SK-N-SH (cell line): ENCODE measurements at regions not wholly inside any gene's neighbourhood (a gene's known extent, or its start where the extent isn't known, plus 50 kb on each side); places are given as distances from the start of the nearest gene placed in this dataset.

Experiments used
- CTCF ChIA-PET: fragments of 300-600, 350-600 bp; formaldehyde crosslinking; extraction: SDS; loops from one replicate; lab custom pipeline; 2021; lab: Yijun Ruan, JAX
- POLR2A ChIA-PET: fragments of 350-600 bp; sonication (Branson Sonifier 250); formaldehyde crosslinking; extraction: SDS; loops from one replicate; lab custom pipeline; 2020; ENCODE audit warnings: antibody characterized with exemption, inconsistent platforms; lab: Yijun Ruan, JAX
- DNase-seq: peaks from one replicate; pipeline ENCODE4 v3.0.0; 2012
- H2AFZ ChIP-seq: fragments of 200-600 bp; sonication (generic); 2 replicates; pipeline ENCODE4 v1.8.1; 2016; ENCODE audit warnings: antibody characterized with exemption, mild to moderate bottlenecking, low read depth
- H3F3A ChIP-seq: fragments of 200-600 bp; sonication (generic); replicated peaks from 2 replicates; pipeline ENCODE3; 2016; ENCODE audit warnings: antibody characterized with exemption, mild to moderate bottlenecking; ENCODE audit not compliant: insufficient read depth
- H3K27ac ChIP-seq, 2 experiments: fragments of 200-500 bp in 1 of 2; fragments of 200-600 bp in 1 of 2; sonication (Bioruptor generic) in 1 of 2; sonication (generic), shearing (Covaris generic) in 1 of 2; 2 replicates each; pipeline versions ENCODE4 v1.5.1 to v1.6.1; 2014 to 2016; ENCODE audit warnings: low read depth in 2 of 2, inconsistent platforms in 1 of 2, low read length in 1 of 2, mild to moderate bottlenecking in 1 of 2, mixed read lengths in 1 of 2
- H3K27me3 ChIP-seq: fragments of 200-600 bp; sonication (generic), shearing (Covaris generic); 2 replicates; pipeline ENCODE4 v1.6.1; 2016; ENCODE audit warnings: mixed run types; ENCODE audit not compliant: insufficient read depth
- H3K36me3 ChIP-seq, 2 experiments: fragments of 200-500 bp in 1 of 2; fragments of 200-600 bp in 1 of 2; sonication (Bioruptor generic) in 1 of 2; sonication (generic) in 1 of 2; replicated peaks in 1 of 2; 2 replicates each; pipeline versions ENCODE3 to v1.5.1; 2014 to 2016; ENCODE audit warnings: low read length in 1 of 2, mild to moderate bottlenecking in 1 of 2; ENCODE audit not compliant: insufficient read depth in 2 of 2, control insufficient read depth in 1 of 2
- H3K4me1 ChIP-seq, 2 experiments: fragments of 200-500 bp in 1 of 2; fragments of 200-600 bp in 1 of 2; sonication (Bioruptor generic) in 1 of 2; sonication (generic), shearing (Covaris generic) in 1 of 2; 2 replicates each; pipeline versions ENCODE4 v1.5.1 to v1.6.1; 2014 to 2016; ENCODE audit warnings: low read depth in 1 of 2, low read length in 1 of 2, mixed run types in 1 of 2; ENCODE audit not compliant: insufficient read depth in 2 of 2, control insufficient read depth in 1 of 2
- H3K4me2 ChIP-seq: fragments of 200-600 bp; sonication (generic), shearing (Covaris generic); 2 replicates; pipeline ENCODE4 v1.6.1; 2017; ENCODE audit warnings: mixed run types
- H3K4me3 ChIP-seq, 2 experiments: fragments of 200-500 bp in 1 of 2; fragments of 200-600 bp in 1 of 2; sonication (Bioruptor generic) in 1 of 2; sonication (generic), shearing (Covaris generic) in 1 of 2; 2 replicates each; pipeline versions ENCODE4 v1.5.1 to v1.8.1; 2014 to 2016; ENCODE audit warnings: low read depth in 2 of 2, inconsistent platforms in 1 of 2, low read length in 1 of 2, mild to moderate bottlenecking in 1 of 2, mixed read lengths in 1 of 2, moderate library complexity in 1 of 2
- H3K79me2 ChIP-seq: fragments of 200-600 bp; sonication (generic); 2 replicates; pipeline ENCODE4 v1.8.1; 2017; ENCODE audit warnings: mild to moderate bottlenecking; ENCODE audit not compliant: insufficient read depth
- H3K9ac ChIP-seq: fragments of 200-600 bp; sonication (generic); 2 replicates; pipeline ENCODE4 v1.6.1; 2017; ENCODE audit warnings: mixed run types
- H3K9me2 ChIP-seq: fragments of 200-600 bp; sonication (generic); 2 replicates; pipeline ENCODE4 v1.6.1; 2017; ENCODE audit warnings: mixed run types
- H3K9me3 ChIP-seq: fragments of 200-600 bp; sonication (generic); 2 replicates; pipeline ENCODE4 v1.6.1; 2017; ENCODE audit warnings: mixed run types, mild to moderate bottlenecking, moderate library complexity
- H4K20me1 ChIP-seq: fragments of 200-600 bp; sonication (generic); 2 replicates; pipeline ENCODE4 v1.6.1; 2017; ENCODE audit warnings: mild to moderate bottlenecking, mixed run types; ENCODE audit not compliant: insufficient read depth
- CHD2 ChIP-seq: fragments of 150-350 bp; IDR thresholded peaks from 2 replicates; pipeline ENCODE4 v1.6.1; 2018; ENCODE audit warnings: low read length; ENCODE audit not compliant: partially characterized antibody
- ELF1 ChIP-seq: IDR thresholded peaks from 2 replicates; pipeline ENCODE4 v1.4.0; 2012
- EP300 ChIP-seq, 2 experiments: IDR thresholded peaks; 2 replicates each; pipeline versions ENCODE4 v1.4.0 to v1.6.1; 2012; ENCODE audit warnings: borderline replicate concordance in 1 of 2, low read depth in 1 of 2, low read length in 1 of 2
- EZH2phosphoT487 ChIP-seq: fragments of 200-600 bp; sonication (generic); IDR thresholded peaks from 2 replicates; pipeline ENCODE4 v1.6.1; 2017; ENCODE audit warnings: low read depth, mixed run types, mild to moderate bottlenecking, antibody characterized with exemption, moderate library complexity, borderline replicate concordance
- FOSL2 ChIP-seq: IDR thresholded peaks from 2 replicates; pipeline ENCODE4 v1.4.0; 2012; ENCODE audit warnings: low read depth, mild to moderate bottlenecking, moderate library complexity, borderline replicate concordance
- FOXM1 ChIP-seq: IDR thresholded peaks from 2 replicates; pipeline ENCODE4 v1.4.0; 2012; ENCODE audit warnings: low read depth, mild to moderate bottlenecking
- GABPA ChIP-seq: IDR thresholded peaks from 2 replicates; pipeline ENCODE4 v1.4.0; 2012; ENCODE audit warnings: low read depth, mild to moderate bottlenecking
- GATA2 ChIP-seq: sonication (generic); formaldehyde crosslinking; IDR thresholded peaks from 2 replicates; pipeline ENCODE4 v1.5.0; 2020; ENCODE audit warnings: mild to moderate bottlenecking, missing genetic modification reagents
- JUND ChIP-seq: IDR thresholded peaks from 2 replicates; pipeline ENCODE4 v1.4.0; 2012
- MEF2A ChIP-seq: IDR thresholded peaks from 2 replicates; pipeline ENCODE4 v1.4.0; 2012; ENCODE audit warnings: low read depth, borderline replicate concordance
- MXI1 ChIP-seq: IDR thresholded peaks from 2 replicates; pipeline ENCODE4 v1.6.1; 2012; ENCODE audit warnings: mild to moderate bottlenecking, low read depth, low read length, improper control_type of control experiment
- NFIC ChIP-seq: IDR thresholded peaks from 2 replicates; pipeline ENCODE4 v1.4.0; 2012; ENCODE audit warnings: borderline replicate concordance
- POLR2AphosphoS5 ChIP-seq: IDR thresholded peaks from 2 replicates; pipeline ENCODE4 v1.6.1; 2012; ENCODE audit warnings: low read depth, low read length
- RAD21 ChIP-seq: IDR thresholded peaks from 2 replicates; pipeline ENCODE4 v1.6.1; 2012; ENCODE audit warnings: mild to moderate bottlenecking, low read length
- RFX5 ChIP-seq: IDR thresholded peaks from 2 replicates; pipeline ENCODE4 v1.6.1; 2012; ENCODE audit warnings: mild to moderate bottlenecking, improper control_type of control experiment, low read length
- SMC3 ChIP-seq: IDR thresholded peaks from 2 replicates; pipeline ENCODE4 v1.6.1; 2012; ENCODE audit warnings: low read depth, low read length, improper control_type of control experiment
- TAF1 ChIP-seq: IDR thresholded peaks from 2 replicates; pipeline ENCODE4 v1.6.1; 2012; ENCODE audit warnings: low read depth, mild to moderate bottlenecking, low read length, moderate library complexity, borderline replicate concordance
- TCF12 ChIP-seq: IDR thresholded peaks from 2 replicates; pipeline ENCODE4 v1.4.0; 2012
- TEAD4 ChIP-seq: IDR thresholded peaks from 2 replicates; pipeline ENCODE4 v1.4.0; 2012; ENCODE audit warnings: mild to moderate bottlenecking, borderline replicate concordance; ENCODE audit not compliant: insufficient read depth
- YY1 ChIP-seq: IDR thresholded peaks from 2 replicates; pipeline ENCODE4 v1.4.0; 2012; ENCODE audit warnings: low read depth, mild to moderate bottlenecking
- WGBS: methylation state at CpG from one replicate; pipeline ENCODE4 v1.1.6; 2017; ENCODE audit warnings: low lambda C conversion rate; 5-methylcytosine and 5-hydroxymethylcytosine counted together
- TF ChIP-seq, protein P1 (sequence below): IDR thresholded peaks from 2 replicates; pipeline ENCODE4 v1.4.0; 2012; ENCODE audit warnings: low read depth, borderline replicate concordance
- TF ChIP-seq, protein P2 (sequence below): IDR thresholded peaks from 2 replicates; pipeline ENCODE4 v1.6.1; 2012; ENCODE audit warnings: mild to moderate bottlenecking, low read depth, low read length, moderate library complexity
- TF ChIP-seq, protein P3 (sequence below): fragments of 200-600 bp; sonication (generic); IDR thresholded peaks from 2 replicates; pipeline ENCODE4 v1.6.1; 2017; ENCODE audit warnings: antibody characterized with exemption, mild to moderate bottlenecking, moderate library complexity
- TF ChIP-seq, protein P4 (sequence below): IDR thresholded peaks from 2 replicates; pipeline ENCODE4 v1.4.0; 2012; ENCODE audit warnings: low read depth, borderline replicate concordance
- TF ChIP-seq, protein P5 (sequence below): IDR thresholded peaks from 2 replicates; pipeline ENCODE4; 2012
- TF ChIP-seq, protein P6 (sequence below): IDR thresholded peaks from 2 replicates; pipeline ENCODE4 v1.4.0; 2012; ENCODE audit warnings: low read depth

DNA sequence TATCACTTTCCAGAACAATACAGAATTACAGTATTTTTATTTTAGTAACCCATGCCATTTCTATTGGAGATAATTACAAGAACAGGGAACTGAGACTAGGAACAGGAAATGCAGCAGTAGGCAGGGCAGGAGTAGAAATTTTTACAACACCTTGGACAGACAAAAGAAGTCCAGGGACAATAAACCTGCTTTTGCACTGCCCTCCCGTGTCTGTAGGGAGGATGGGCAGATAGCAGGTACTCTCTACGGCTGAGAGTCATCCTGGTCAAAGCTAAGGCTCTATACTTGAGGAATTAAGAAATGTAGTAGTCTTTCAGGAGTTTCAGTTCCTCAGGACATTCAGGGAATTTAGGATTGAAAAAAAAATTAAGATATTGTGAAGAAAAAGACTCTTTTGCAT is 63.4 kb downstream of the VAX1 start:
- DNase-seq, result no peak
- Histone ChIP-seq H3K9ac (no peak overlapping the region), H3K9me3 (no peaks in the 10 kb centered on the region), H3F3A (no peaks in the 10 kb centered on the region), H4K20me1 (no peaks in the 10 kb centered on the region), H3K4me3 (no peak overlapping the region), H2AFZ (no peak overlapping the region), H3K27ac (no peak overlapping the region), H3K27me3 (no peaks in the 10 kb centered on the region), H3K4me1 (no peaks in the 10 kb centered on the region), H3K36me3 (no peaks in the 10 kb centered on the region), H3K4me2 (no peak overlapping the region), H3K79me2 (no peaks in the 10 kb centered on the region), H3K9me2 (no peaks in the 10 kb centered on the region)
- ChIA-PET CTCF (interaction anchor here (0.6 to 1.0 kb wide), 3 partner anchors 93 to 261 kb away, joined by 3 to 6 read pairs (median 4); no protein-coding TSS in a partner anchor), POLR2A (no interaction called here)
- 11% methylated on average over 2 of the region's 2 CpGs for whole genome bisulfite sequencing
- TF ChIP-seq JUND (no peak), CHD2 (no peak), MXI1 (no peak), GATA2 (CRISPR knock-in tag) (no peak), YY1 (no peak), RAD21 (peak; percentile 33), EZH2phosphoT487 (no peak), TAF1 (no peak), NFIC (no peak), MEF2A (no peak), SMC3 (peak; percentile 13; the same call in 1 of the 2 replicates), FOSL2 (no peak), TEAD4 (no peak), GABPA (no peak), TCF12 (no peak), RFX5 (no peak), ELF1 (no peak), FOXM1 (no peak), POLR2AphosphoS5 (no peak), EP300 (IDR thresholded peaks at IDR 0.05; ENCODE audit: borderline replicate concordance in 1 of 2, low read depth in 1 of 2, low read length in 1 of 2) (no peak)
- TF ChIP-seq, protein P1, sequence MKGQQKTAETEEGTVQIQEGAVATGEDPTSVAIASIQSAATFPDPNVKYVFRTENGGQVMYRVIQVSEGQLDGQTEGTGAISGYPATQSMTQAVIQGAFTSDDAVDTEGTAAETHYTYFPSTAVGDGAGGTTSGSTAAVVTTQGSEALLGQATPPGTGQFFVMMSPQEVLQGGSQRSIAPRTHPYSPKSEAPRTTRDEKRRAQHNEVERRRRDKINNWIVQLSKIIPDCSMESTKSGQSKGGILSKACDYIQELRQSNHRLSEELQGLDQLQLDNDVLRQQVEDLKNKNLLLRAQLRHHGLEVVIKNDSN, result no peak
- TF ChIP-seq, protein P2, sequence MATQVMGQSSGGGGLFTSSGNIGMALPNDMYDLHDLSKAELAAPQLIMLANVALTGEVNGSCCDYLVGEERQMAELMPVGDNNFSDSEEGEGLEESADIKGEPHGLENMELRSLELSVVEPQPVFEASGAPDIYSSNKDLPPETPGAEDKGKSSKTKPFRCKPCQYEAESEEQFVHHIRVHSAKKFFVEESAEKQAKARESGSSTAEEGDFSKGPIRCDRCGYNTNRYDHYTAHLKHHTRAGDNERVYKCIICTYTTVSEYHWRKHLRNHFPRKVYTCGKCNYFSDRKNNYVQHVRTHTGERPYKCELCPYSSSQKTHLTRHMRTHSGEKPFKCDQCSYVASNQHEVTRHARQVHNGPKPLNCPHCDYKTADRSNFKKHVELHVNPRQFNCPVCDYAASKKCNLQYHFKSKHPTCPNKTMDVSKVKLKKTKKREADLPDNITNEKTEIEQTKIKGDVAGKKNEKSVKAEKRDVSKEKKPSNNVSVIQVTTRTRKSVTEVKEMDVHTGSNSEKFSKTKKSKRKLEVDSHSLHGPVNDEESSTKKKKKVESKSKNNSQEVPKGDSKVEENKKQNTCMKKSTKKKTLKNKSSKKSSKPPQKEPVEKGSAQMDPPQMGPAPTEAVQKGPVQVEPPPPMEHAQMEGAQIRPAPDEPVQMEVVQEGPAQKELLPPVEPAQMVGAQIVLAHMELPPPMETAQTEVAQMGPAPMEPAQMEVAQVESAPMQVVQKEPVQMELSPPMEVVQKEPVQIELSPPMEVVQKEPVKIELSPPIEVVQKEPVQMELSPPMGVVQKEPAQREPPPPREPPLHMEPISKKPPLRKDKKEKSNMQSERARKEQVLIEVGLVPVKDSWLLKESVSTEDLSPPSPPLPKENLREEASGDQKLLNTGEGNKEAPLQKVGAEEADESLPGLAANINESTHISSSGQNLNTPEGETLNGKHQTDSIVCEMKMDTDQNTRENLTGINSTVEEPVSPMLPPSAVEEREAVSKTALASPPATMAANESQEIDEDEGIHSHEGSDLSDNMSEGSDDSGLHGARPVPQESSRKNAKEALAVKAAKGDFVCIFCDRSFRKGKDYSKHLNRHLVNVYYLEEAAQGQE, result no peak
- TF ChIP-seq, protein P3, sequence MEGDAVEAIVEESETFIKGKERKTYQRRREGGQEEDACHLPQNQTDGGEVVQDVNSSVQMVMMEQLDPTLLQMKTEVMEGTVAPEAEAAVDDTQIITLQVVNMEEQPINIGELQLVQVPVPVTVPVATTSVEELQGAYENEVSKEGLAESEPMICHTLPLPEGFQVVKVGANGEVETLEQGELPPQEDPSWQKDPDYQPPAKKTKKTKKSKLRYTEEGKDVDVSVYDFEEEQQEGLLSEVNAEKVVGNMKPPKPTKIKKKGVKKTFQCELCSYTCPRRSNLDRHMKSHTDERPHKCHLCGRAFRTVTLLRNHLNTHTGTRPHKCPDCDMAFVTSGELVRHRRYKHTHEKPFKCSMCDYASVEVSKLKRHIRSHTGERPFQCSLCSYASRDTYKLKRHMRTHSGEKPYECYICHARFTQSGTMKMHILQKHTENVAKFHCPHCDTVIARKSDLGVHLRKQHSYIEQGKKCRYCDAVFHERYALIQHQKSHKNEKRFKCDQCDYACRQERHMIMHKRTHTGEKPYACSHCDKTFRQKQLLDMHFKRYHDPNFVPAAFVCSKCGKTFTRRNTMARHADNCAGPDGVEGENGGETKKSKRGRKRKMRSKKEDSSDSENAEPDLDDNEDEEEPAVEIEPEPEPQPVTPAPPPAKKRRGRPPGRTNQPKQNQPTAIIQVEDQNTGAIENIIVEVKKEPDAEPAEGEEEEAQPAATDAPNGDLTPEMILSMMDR, result 0 out of 2 replicates have a peak, but pooled peaks have one; percentile 19
- TF ChIP-seq, protein P4, sequence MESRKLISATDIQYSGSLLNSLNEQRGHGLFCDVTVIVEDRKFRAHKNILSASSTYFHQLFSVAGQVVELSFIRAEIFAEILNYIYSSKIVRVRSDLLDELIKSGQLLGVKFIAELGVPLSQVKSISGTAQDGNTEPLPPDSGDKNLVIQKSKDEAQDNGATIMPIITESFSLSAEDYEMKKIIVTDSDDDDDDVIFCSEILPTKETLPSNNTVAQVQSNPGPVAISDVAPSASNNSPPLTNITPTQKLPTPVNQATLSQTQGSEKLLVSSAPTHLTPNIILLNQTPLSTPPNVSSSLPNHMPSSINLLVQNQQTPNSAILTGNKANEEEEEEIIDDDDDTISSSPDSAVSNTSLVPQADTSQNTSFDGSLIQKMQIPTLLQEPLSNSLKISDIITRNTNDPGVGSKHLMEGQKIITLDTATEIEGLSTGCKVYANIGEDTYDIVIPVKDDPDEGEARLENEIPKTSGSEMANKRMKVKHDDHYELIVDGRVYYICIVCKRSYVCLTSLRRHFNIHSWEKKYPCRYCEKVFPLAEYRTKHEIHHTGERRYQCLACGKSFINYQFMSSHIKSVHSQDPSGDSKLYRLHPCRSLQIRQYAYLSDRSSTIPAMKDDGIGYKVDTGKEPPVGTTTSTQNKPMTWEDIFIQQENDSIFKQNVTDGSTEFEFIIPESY, result no peak
- TF ChIP-seq, protein P5, sequence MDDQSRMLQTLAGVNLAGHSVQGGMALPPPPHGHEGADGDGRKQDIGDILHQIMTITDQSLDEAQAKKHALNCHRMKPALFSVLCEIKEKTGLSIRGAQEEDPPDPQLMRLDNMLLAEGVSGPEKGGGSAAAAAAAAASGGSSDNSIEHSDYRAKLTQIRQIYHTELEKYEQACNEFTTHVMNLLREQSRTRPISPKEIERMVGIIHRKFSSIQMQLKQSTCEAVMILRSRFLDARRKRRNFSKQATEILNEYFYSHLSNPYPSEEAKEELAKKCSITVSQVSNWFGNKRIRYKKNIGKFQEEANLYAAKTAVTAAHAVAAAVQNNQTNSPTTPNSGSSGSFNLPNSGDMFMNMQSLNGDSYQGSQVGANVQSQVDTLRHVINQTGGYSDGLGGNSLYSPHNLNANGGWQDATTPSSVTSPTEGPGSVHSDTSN, result no peak
- TF ChIP-seq, protein P6, sequence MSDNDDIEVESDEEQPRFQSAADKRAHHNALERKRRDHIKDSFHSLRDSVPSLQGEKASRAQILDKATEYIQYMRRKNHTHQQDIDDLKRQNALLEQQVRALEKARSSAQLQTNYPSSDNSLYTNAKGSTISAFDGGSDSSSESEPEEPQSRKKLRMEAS, result no peak
